A673 (cell line): ENCODE measurements at regions not wholly inside any gene's neighbourhood (a gene's known extent, or its start where the extent isn't known, plus 50 kb on each side); places are given as distances from the start of the nearest gene placed in this dataset.
"Not testable (repeated sequence)": the region's sequence is repeated elsewhere in the genome, so short reads cannot be mapped to it uniquely, and the experiment has no call there.

Source experiments
- BruUV-seq: library from RNA; stranded (reverse); fragments of 400-500 nt; replicated peaks from 2 replicates; lab custom pipeline; 2021; lab: Mats Ljungman, UMichigan
- CTCF ChIA-PET: fragments of 300-600 bp; sonication (Branson Sonifier 250); formaldehyde crosslinking; loops from one replicate; lab custom pipeline; 2022; ENCODE audit warnings: antibody characterized with exemption; lab: Charles Lee
- POLR2A ChIA-PET: fragments of 300-600 bp; sonication (Branson Sonifier 250); formaldehyde crosslinking; loops from one replicate; lab custom pipeline; 2022; ENCODE audit warnings: antibody characterized with exemption; ENCODE audit not compliant: low non-redundant PET; lab: Charles Lee
- DNase-seq: peaks from one replicate; pipeline ENCODE4 v3.0.0-alpha.2; 2015; ENCODE audit warnings: low spot score
- H3K27ac ChIP-seq: fragments of 200-600 bp; sonication (generic); 2 replicates; pipeline ENCODE4 v1.5.1; 2016; ENCODE audit warnings: mixed run types, low read depth, mild to moderate bottlenecking, mixed read lengths, antibody characterized with exemption, low read length; ENCODE audit not compliant: poor library complexity, severe bottlenecking
- H3K27me3 ChIP-seq: fragments of 200-600 bp; sonication (generic); replicated peaks from 2 replicates; pipeline ENCODE4 v1.6.1; 2017; ENCODE audit warnings: mixed run types, low read depth, mild to moderate bottlenecking, mixed read lengths, antibody characterized with exemption, low read length; ENCODE audit not compliant: insufficient read depth, poor library complexity
- H3K36me3 ChIP-seq: fragments of 200-600 bp; sonication (generic); 2 replicates; pipeline ENCODE4 v1.6.1; 2016; ENCODE audit warnings: mixed run types, mild to moderate bottlenecking, mixed read lengths, antibody characterized with exemption, low read length; ENCODE audit not compliant: insufficient read depth, poor library complexity, severe bottlenecking
- H3K4me1 ChIP-seq: fragments of 200-600 bp; sonication (generic); 2 replicates; pipeline ENCODE4 v1.6.1; 2017; ENCODE audit warnings: mixed run types, mild to moderate bottlenecking, mixed read lengths, antibody characterized with exemption, low read length; ENCODE audit not compliant: insufficient read depth, poor library complexity, severe bottlenecking
- H3K4me3 ChIP-seq: fragments of 200-600 bp; sonication (generic); 2 replicates; pipeline ENCODE4 v1.5.1; 2016; ENCODE audit warnings: low read depth, mixed run types, mild to moderate bottlenecking, mixed read lengths, low read length; ENCODE audit not compliant: poor library complexity, severe bottlenecking
- H3K9me3 ChIP-seq: fragments of 200-600 bp; sonication (generic); 2 replicates; pipeline ENCODE4 v1.6.1; 2016; ENCODE audit warnings: mixed run types, low read depth, mild to moderate bottlenecking, mixed read lengths, antibody characterized with exemption, low read length; ENCODE audit not compliant: poor library complexity, severe bottlenecking
- CTCF ChIP-seq: fragments of 300-800, 200-600 bp; sonication (generic); conservative IDR thresholded peaks from 2 replicates; pipeline ENCODE4 v1.5.1; 2017; ENCODE audit warnings: low read depth, mild to moderate bottlenecking, antibody characterized with exemption, low read length, moderate library complexity, mixed read lengths
- EZH2 ChIP-seq: fragments of 200-600 bp; sonication (generic); IDR thresholded peaks from 2 replicates; pipeline ENCODE4 v1.6.1; 2017; ENCODE audit warnings: borderline replicate concordance, low read depth, mild to moderate bottlenecking, mixed read lengths, antibody characterized with exemption, low read length; ENCODE audit not compliant: poor library complexity, severe bottlenecking
- intact Hi-C: fragments of 100-400 bp; cut with micrococcal nuclease; formaldehyde crosslinking; loops from one replicate; pipeline ENCODE4 v1.10.0; 2022; ENCODE audit not compliant: unreplicated experiment

GRCh38 chr4:24179201-24179840, 289.5 kb upstream of the PPARGC1A start:
- H3K9me3 ChIP-seq = no peaks in the 10 kb centered on the region
- H3K27ac ChIP-seq = no peak overlapping the region
- ChIA-PET POLR2A (no interaction called here), CTCF (no interaction called here)
- no peaks in the 10 kb centered on the region for H3K36me3 ChIP-seq
- intact Hi-C loops = no loop called here
- no peak for DNase-seq
- H3K4me3 ChIP-seq = no peak overlapping the region
- TF ChIP-seq CTCF (no peak), EZH2 (no peak)
- BruUV-seq = no TSS peak
- no peaks in the 10 kb centered on the region for H3K4me1 ChIP-seq
- no peaks in the 10 kb centered on the region for H3K27me3 ChIP-seq

GRCh38 chr4:24177443-24177842, 287.6 kb upstream of the PPARGC1A start:
- H3K27ac ChIP-seq, DNase-seq, H3K4me3 ChIP-seq, BruUV-seq, intact Hi-C loops, H3K9me3 ChIP-seq, POLR2A ChIA-PET, H3K27me3 ChIP-seq, CTCF ChIA-PET, H3K4me1 ChIP-seq, H3K36me3 ChIP-seq: not testable (repeated sequence)

GRCh38 chr4:24175707-24176106, 285.9 kb upstream of the PPARGC1A start:
- no peak overlapping the region for H3K27ac ChIP-seq
- no peaks in the 10 kb centered on the region for H3K9me3 ChIP-seq
- intact Hi-C loops = no loop called here
- no peaks in the 10 kb centered on the region for H3K27me3 ChIP-seq
- H3K4me1 ChIP-seq = no peaks in the 10 kb centered on the region
- CTCF ChIA-PET = no interaction called here
- TF ChIP-seq EZH2 (no peak), CTCF (no peak)
- no peak overlapping the region for H3K4me3 ChIP-seq
- POLR2A ChIA-PET = no interaction called here
- no peak for DNase-seq
- no TSS peak for BruUV-seq
- H3K36me3 ChIP-seq = no peaks in the 10 kb centered on the region

- no peaks in the 10 kb centered on the region for H3K9me3 ChIP-seq
- intact Hi-C loops = no loop called here
- H3K36me3 ChIP-seq = no peaks in the 10 kb centered on the region
- H3K4me3 ChIP-seq = no peak overlapping the region
- no peak overlapping the region for H3K27ac ChIP-seq
- no peaks in the 10 kb centered on the region for H3K27me3 ChIP-seq
- DNase-seq = no peak
- ChIA-PET CTCF (no interaction called here), POLR2A (no interaction called here)
- no peaks in the 10 kb centered on the region for H3K4me1 ChIP-seq
- no TSS peak for BruUV-seq
- TF ChIP-seq EZH2 (no peak), CTCF (no peak)
Measured at GRCh38 chr4:24174602-24175001, 284.8 kb upstream of the PPARGC1A start.
